Loucy (cell line): ENCODE measurements at regions not wholly inside any gene's neighbourhood (a gene's known extent, or its start where the extent isn't known, plus 50 kb on each side); places are given as distances from the start of the nearest gene placed in this dataset.

Experiments
- H2AFZ ChIP-seq: fragments of 200-600 bp; sonication (generic); 2 replicates; pipeline ENCODE4 v1.6.0; 2016; ENCODE audit warnings: antibody characterized with exemption, mild to moderate bottlenecking, low read length, moderate library complexity
- H3F3A ChIP-seq: fragments of 200-600 bp; 2 replicates; pipeline ENCODE4 v1.6.0; 2016; ENCODE audit warnings: antibody characterized with exemption, low read depth, mild to moderate bottlenecking
- H3K27me3 ChIP-seq: fragments of 200-600 bp; sonication (generic); 2 replicates; pipeline ENCODE4 v1.6.1; 2014; ENCODE audit warnings: low read length, mild to moderate bottlenecking; ENCODE audit not compliant: insufficient read depth, poor library complexity, severe bottlenecking
- H3K36me3 ChIP-seq: fragments of 200-600 bp; sonication (generic); 2 replicates; pipeline ENCODE4 v1.6.1; 2016; ENCODE audit warnings: low read length; ENCODE audit not compliant: insufficient read depth
- H3K4me1 ChIP-seq: fragments of 200-600 bp; sonication (generic); 2 replicates; pipeline ENCODE4 v1.5.1; 2014; ENCODE audit warnings: low read length, mild to moderate bottlenecking; ENCODE audit not compliant: insufficient read depth, poor library complexity, severe bottlenecking
- H3K4me2 ChIP-seq: fragments of 200-600 bp; sonication (generic); 2 replicates; pipeline ENCODE4 v1.6.0; 2014; ENCODE audit warnings: antibody characterized with exemption, low read length, low read depth, mild to moderate bottlenecking; ENCODE audit not compliant: poor library complexity, severe bottlenecking
- H3K4me3 ChIP-seq: fragments of 200-600 bp; sonication (generic); 2 replicates; pipeline ENCODE4 v1.5.1; 2014; ENCODE audit warnings: low read length, mild to moderate bottlenecking, mixed read lengths; ENCODE audit not compliant: poor library complexity, severe bottlenecking
- H3K79me2 ChIP-seq: fragments of 200-600 bp; sonication (generic); 2 replicates; pipeline ENCODE4 v1.6.1; 2014; ENCODE audit warnings: low read length; ENCODE audit not compliant: insufficient read depth
- H3K9ac ChIP-seq: fragments of 200-600 bp; sonication (generic); 2 replicates; pipeline ENCODE4 v1.6.0; 2014; ENCODE audit warnings: mild to moderate bottlenecking, low read depth, low read length, moderate library complexity; ENCODE audit not compliant: poor library complexity, severe bottlenecking
- H3K9me2 ChIP-seq: fragments of 200-600 bp; sonication (generic); replicated peaks from 2 replicates; pipeline ENCODE4 v1.6.1; 2016; ENCODE audit warnings: low read depth, low read length, mixed read lengths
- H3K9me3 ChIP-seq: fragments of 200-600 bp; sonication (generic); 2 replicates; pipeline ENCODE4 v1.6.1; 2014; ENCODE audit warnings: mild to moderate bottlenecking, antibody characterized with exemption, low read length, low read depth; ENCODE audit not compliant: insufficient read depth
- H4K20me1 ChIP-seq: fragments of 200-600 bp; sonication (generic); 2 replicates; pipeline ENCODE4 v1.6.0; 2014; ENCODE audit warnings: antibody characterized with exemption, low read length, mild to moderate bottlenecking; ENCODE audit not compliant: insufficient read depth, poor library complexity, severe bottlenecking
- CTCF ChIP-seq: fragments of 200-600 bp; sonication (generic); conservative IDR thresholded peaks from 2 replicates; pipeline ENCODE4 v1.5.1; 2014; ENCODE audit warnings: mild to moderate bottlenecking, antibody characterized with exemption, low read length
- EZH2phosphoT487 ChIP-seq: fragments of 200-600 bp; IDR thresholded peaks from 2 replicates; pipeline ENCODE4 v1.6.1; 2018; ENCODE audit warnings: antibody characterized with exemption, mild to moderate bottlenecking, moderate library complexity, borderline replicate concordance

GRCh38 chr4:124884316-124884715 is 171.8 kb upstream of the ANKRD50 start:
- no peaks in the 10 kb centered on the region for H4K20me1 ChIP-seq
- H3K36me3 ChIP-seq = no peaks in the 10 kb centered on the region
- no peak overlapping the region for H3K4me3 ChIP-seq
- no peak overlapping the region for H2AFZ ChIP-seq
- TF ChIP-seq CTCF (no peak), EZH2phosphoT487 (no peak)
- H3K27me3 ChIP-seq = no peaks in the 10 kb centered on the region
- H3K4me2 ChIP-seq = no peak overlapping the region
- no peaks in the 10 kb centered on the region for H3K79me2 ChIP-seq
- no peaks in the 10 kb centered on the region for H3K4me1 ChIP-seq
- H3K9me3 ChIP-seq = no peaks in the 10 kb centered on the region
- H3K9ac ChIP-seq = no peak overlapping the region
- H3K9me2 ChIP-seq = no peaks in the 10 kb centered on the region
- no peaks in the 10 kb centered on the region for H3F3A ChIP-seq

DNA sequence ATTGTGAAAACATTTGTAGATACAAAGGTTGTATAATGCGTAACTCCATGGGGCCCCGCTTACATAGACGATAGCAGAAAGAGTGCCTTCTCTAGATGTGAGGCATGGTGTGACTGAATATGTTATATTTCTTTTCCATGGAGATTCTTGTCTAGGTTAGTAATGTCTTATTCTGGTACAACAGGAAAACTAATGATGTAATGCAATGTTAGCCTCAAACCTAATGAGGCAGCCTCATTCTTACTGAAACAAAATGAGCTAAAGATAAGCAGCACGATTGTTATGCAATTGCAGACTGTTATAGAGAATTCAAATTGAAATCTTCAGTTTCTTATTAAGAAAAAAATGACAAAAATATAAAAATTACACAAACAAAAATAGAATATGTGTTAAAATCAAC is 171.1 kb upstream of the ANKRD50 start:
- TF ChIP-seq EZH2phosphoT487 = no peak
- TF ChIP-seq CTCF = no peak
- Histone ChIP-seq H2AFZ (no peak overlapping the region), H3K9me3 (no peaks in the 10 kb centered on the region), H3K27me3 (no peaks in the 10 kb centered on the region), H4K20me1 (no peaks in the 10 kb centered on the region), H3K9ac (no peak overlapping the region), H3K4me1 (no peaks in the 10 kb centered on the region), H3K9me2 (no peaks in the 10 kb centered on the region), H3F3A (no peaks in the 10 kb centered on the region), H3K4me3 (no peak overlapping the region), H3K4me2 (no peak overlapping the region), H3K36me3 (no peaks in the 10 kb centered on the region), H3K79me2 (no peaks in the 10 kb centered on the region)

- Histone ChIP-seq H4K20me1 (no peaks in the 10 kb centered on the region), H3K4me3 (no peak overlapping the region), H3F3A (no peaks in the 10 kb centered on the region), H2AFZ (no peak overlapping the region), H3K4me1 (no peaks in the 10 kb centered on the region), H3K36me3 (no peaks in the 10 kb centered on the region), H3K79me2 (no peaks in the 10 kb centered on the region), H3K4me2 (no peak overlapping the region), H3K9me2 (no peaks in the 10 kb centered on the region), H3K9me3 (no peaks in the 10 kb centered on the region), H3K27me3 (no peaks in the 10 kb centered on the region), H3K9ac (no peak overlapping the region)
- TF ChIP-seq EZH2phosphoT487 (no peak), CTCF (no peak)
Observed at GRCh38 chr4:124879195-124879594, 166.7 kb upstream of the ANKRD50 start.
